Activated effector memory CD4-positive, alpha-beta T cell treated with Interleukin-2 at 50 U/mL for 16 hours (primary cell): ENCODE measurements at regions not wholly inside any gene's neighbourhood (a gene's known extent, or its start where the extent isn't known, plus 50 kb on each side); places are given as distances from the start of the nearest gene placed in this dataset.

ENCODE experiments used
- DNase-seq: peaks from one replicate; pipeline ENCODE4 v3.0.0-alpha.2; 2020

DNA sequence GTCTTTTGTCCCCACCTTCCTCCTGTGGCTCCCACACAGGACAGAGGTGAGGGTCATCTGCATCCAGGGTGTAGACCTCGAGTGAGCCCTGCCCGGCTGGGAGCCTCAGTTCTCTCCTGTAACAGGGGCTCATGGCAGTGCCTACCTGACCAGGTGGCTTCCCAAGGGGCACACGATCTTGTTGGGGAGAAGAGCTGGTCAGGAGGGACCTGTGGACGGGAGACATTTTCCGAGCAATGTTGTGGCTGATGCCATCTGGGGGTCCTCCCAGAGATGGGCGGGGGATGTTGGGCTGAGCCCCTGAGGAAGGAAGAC lies 51.9 kb downstream of the CEBPB start:
- DNase-seq = no peak

DNA sequence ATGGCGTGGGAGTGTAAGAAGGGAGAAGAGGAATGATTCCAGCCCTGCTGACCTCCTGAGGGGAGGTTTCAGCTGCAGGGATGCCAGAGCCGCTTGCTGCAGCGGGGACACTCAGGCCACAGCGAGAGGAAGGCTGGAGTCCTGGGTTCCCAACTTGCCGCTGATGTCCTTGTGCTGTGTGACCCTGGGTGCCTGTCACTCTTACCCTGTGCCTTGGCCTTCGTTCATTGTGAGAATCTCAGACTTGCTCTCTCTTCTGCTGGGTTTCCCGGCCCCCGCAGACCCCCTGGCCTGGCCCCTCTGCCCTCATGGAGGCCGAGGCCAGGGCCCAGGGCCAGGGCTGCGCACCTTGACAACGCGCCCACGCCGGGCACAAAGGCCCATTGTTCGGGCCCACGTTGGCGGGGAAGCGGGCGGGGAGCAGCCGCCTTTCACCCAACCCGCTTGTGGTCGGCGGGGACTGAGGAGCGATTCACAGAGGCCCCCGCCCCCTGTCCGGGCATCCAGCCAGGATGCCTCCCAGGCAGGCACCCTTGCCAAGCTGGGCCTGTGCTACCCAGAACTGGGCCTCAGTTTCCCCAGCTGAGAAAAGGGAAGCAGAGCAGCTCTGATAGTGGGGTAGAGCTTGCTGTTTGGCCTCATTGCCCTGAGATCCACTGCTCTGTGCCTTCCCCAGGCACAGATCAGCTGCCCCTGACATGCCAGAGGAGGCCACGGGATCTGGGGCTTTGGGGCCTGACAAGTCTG lies 52.4 kb downstream of the CEBPB start:
- no peak for DNase-seq

DNA sequence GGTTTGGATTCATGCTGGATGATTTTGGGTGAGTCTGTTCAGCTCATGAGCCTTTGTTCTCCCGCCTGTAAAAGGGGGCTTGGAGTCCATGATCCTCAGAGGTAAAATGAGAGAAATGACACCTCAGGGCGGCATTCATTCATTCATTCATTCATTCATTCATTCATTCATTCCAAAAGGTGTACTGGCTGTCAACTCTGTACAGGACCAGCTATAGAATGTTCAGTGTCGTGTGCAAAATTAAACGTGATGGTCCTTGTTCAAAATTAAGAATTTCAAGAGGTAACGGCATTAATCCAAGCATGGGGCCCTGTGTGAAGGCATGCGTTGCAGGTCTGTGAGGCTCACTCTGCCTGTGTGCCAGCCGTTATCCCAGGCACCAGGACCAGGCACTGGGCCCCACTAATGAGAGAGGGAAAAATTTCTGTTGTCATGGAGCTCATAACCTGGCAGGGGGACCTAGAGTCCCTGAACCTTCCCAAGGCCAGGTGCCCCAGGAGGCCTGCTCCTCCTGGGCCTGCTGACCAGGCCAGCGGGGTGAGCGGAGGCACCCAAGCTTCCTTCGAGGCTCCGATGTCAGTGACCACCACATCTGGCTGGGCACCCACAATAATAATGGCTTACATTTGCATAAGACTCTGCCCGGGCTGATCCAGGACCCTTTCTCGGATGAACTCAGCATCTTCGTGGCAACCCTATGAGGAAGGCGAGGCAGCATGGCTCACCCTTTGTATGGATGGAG lies 53.2 kb downstream of the CEBPB start:
- no peak for DNase-seq

DNA sequence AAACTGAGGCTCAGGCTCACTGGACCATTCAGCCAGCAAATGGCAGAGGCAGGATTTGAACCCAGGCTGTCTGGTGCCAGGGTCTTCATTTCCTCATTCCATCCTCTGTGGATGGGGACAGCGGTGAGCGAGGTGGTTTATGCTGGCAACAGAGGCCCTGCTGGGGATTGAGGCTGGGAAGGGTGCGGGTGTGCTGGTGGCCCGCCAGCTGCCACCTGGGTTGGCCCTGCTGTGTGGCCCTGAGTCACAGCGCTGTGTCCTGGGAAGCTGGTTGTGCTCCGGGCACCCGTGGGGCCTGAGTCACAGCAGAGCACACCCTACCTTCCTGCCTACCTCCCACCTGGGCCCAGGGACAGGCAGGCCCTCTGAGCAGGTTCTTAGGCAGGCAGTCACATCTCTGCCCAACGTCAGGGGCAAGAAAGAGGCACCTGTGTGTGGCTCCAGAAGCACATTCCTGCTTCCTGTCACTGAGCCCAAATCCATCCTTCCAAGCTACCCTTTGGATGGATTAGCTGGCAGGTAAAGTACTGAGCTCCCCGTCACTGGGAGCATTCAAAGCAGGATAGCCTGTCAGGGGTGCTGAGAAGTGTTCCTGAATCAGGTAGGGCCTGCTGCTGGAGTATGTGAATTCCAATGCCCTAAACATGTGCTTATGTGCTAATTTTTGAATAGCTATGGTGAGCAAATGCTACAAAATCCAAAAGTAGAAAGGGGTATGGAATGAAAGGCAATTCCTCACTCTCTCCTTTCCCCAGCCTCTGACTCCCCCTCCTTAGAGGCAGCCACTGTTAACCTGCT lies 53.9 kb downstream of the CEBPB start:
- DNase-seq = no peak

DNA sequence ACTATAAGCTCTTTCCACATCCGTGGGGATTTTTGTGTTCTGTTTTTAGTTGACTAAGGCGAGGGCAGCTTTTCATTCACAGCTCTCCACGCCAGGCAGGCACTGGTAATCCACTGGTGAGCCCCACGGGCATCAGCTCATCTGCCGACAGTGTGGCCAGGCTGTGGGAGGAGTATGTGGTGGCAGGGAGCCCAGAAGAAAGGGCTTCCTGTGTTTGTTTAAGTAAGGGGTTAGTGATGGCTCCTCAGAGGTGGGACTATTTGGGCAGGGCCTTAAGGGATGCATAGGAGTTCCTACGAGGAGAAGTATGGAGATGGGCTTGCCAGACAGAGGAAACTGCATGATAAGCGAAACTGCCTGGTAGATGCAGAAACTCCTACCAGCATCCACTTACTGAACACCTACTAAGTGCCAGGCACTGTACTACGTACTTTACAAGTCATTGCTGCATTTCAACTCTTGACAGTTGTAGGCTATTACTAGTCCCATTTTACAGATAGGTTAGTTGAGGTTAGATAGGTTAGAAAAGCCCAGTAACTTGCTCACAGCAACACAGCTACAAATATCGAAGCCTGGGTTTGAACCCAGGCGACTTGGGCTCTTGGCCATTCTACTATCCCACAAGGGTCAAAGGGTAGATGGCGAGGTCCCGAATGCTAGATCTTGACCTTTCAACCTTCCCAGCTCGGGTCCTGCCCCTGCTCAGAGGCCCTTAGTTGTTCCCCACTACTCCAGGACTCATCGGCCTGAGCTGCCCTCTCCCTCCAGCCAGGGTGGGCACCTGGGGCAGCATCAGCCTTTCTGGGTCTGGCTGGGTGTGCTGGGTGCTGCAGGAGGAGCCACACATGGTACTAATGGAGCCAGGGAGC lies 55.1 kb downstream of the CEBPB start:
- no peak for DNase-seq

DNA sequence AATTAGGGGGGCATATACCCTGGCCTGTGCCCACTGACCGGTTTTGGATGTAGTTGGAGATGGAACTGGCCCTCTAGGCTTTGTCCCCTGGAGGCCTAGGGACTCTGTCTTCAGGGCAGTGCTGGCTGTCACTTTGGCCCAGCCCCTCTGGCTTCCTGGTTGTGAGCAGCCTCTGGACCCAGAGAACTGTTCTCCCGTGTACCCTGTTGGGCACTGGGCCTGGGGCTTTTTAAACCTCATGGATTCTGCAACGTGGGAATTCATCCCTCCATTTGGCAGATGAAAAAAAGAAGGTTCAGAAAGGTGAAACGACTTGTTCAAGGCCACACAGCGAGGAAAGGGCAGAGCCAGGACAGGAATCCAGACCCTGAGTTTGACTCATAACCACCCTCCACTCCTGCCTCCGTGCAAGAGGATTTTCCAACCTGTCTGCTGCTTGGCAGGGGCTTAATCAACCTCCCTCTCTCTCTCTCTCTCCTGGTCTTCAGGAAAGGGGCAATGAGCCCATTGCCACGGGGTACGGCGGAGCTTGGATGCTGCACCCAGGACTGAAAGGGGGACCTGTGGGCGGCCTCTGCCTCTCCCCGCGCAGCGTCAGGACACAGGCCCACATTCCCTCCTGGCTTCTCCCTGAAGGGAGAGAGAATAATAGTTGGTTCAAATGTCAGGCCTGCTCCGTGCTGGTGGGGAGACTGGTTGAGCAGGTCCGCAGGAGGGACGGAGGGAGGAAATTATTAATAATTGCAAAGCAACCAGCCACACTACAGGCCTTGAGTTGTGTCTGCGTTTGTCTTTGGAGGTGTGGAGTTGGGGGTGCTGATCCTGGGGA lies 56.0 kb downstream of the CEBPB start:
- DNase-seq = no peak

DNA sequence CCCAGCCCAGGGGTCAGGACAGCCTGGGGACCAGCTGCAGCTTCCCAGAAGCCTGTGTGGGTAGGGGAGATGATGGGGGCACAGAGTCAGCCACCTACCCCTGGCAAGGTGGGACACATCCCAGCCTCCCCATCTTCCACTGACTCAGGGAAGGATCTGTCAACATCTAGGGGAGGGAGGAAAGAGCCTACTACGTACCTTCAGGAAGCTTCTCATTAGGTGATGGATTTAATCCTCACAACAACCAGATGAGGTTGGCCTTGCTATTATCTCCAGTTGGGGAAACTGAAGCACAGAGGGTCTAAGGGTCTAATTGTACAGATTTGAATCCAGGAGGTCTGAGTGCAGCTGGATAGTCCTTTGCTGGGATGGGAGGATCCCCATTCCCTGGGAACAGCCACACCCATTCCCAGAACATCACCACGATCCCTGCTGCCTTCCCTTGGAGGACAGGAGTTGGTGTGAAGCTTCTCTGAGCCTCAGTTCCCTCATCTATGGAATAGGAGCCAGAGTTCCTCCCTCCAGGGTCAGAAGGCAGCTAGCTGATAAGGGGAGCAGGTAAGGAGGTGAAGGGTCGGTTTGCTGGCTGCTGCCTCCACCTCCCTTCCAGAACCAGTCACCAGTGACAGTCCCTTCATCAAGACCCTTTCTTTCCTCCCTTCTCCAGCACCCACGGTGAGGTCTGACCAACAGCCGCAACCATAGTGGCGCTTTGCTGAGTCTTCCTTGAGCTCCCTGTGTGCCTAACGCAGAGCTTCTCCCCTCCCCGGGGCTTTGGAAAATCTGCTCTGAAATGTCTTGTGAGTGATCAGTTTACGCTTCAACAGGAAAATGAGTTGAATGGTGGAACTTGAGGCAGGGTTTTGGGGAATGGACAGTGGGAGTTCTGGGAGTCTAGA lies 56.8 kb downstream of the CEBPB start:
- DNase-seq = no peak

DNA sequence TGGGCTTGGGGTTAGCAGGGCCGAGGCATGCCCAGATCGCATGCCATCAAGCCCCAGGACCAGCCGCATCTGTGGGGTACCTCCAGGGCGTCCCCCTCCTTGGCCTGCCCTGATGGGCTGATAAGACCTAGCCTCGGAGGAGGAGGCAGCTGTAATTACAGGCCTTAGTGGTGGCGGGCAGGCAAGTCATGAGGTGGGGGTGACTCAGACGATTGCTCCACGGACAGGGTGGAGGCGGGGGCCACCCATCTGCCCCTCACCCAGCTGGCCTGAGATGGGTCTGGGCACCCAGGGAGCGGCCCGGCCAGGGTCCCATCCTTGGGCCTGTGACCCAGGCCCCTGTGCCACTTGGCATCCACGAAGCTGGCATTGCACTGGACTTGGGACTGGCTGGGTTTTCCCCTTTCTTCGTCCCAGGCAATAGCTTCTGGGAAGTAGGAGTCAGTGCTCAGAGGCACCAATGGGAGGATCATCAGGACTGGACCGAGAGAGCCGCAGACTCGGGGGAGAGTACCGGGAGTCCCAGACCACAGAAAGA lies 57.5 kb downstream of the CEBPB start:
- DNase-seq = no peak

DNA sequence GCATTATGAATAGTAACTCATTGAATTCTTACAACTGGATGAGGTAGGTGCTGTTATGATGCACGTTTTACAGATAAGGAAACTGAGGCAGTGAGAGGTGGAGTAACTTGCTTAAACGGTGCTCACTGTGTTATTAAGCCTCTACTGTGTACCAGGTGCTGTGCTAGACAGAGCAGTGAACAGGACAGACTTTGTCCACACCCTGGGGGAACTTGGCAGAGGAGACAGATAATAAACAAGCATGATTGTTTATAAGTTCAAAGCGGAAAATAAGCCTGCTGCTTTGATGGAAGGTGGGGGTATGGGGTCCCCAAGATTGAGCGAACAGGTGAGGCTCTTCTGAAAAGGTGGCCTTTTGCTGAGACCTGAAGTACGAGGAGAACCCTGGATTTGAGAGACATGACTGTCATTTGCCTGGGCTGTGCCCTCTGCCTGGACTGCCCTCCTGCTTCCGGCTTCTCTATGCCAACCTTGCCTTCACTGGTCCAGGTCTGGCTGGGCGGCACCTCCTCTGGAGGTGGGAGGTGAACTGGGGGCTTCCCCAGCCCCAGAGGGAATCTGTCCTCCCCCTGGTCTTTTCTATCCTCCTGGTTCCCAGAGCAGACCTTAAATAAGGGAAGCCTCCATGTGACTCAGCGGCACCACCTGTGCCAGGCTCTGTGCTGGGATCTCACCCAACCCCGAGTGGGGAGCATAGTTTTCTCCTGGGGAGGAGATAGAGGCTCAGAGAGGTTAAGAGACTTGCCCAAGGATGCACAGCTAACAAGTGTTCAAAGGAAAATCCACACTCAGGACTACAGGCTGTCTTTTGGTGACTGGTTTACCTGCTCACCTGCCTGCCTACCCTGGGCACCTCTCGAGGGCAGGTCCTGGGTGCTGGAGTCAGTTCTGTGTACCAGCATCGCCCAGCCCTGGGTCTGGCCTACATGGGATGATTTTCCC lies 59.1 kb downstream of the CEBPB start:
- DNase-seq = no peak

DNA sequence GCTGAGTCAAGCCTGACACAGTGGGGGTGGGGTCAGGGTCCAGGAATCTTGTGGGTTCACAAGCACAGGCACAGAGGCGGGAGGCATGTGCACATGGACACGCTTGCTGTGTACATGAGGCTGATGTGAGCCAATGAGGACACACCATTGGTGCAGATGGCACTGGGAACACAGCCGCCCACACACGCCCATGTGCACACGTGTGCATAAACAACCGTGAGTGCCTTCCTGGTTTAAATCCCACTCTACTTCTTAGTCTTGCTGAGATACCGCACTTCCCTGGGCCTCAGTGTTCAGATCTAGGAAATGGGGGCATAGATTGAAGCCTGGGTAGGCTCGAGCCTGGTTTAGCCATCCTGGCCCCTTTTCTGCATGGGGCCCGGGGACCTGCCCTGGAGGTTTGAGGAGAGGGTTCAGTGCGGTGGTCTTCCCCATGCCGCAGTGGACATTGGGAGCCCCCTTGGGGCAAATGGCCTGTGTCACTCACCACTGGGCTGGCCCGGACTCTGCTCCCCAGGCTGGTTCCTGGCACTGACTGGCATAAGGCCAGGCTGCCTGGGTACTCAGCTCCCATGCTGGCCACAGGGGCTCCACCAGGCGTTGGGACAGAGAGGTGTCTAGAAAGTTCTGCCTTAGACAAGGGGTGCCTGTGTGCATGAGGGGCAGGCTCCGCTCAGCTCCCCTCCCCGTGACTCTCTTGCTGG lies 60.2 kb downstream of the CEBPB start:
- DNase-seq = no peak

DNA sequence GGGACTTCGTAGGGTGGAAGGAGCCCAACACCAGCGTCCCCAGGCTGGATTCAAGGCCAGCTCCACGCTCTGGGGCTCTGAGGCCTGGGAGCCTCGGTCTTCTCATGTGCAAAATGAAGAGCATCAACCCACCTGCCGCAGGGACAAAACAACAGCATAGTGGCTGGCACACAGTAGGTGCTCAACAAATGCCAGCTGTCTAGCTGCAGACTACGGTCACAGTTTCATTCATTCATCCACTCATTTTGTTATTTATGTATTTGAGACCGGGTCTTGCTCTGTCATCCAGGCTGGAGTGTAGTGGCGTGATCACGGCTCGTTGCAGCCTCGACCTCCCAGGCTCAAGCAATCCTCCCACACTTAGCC lies 60.7 kb downstream of the CEBPB start:
- DNase-seq = no peak

DNA sequence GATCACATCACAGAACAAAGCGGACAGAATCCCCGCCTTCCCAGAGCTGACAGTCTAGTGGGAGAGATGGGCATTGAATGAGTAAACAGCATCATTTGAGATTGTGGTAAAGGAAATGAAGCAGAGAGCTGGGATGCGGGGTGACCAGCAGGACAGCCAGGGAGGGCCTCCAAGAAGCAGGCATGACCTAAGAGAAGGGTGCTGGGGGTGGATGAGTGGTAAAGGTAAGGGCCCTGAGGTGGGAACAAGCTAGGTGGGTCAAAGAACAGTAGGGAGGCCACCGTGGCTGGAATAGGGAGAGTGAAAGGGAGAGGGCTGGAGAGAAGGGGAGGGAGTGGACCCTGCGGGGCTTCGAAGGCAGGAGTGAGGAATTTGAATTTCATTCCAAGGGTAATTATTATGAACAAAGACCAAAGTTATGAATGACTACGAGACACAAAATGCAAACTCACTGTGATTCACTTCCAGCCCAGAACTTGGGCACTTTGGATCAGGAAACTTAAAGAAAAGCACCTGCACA lies 61.4 kb downstream of the CEBPB start:
- no peak for DNase-seq

DNA sequence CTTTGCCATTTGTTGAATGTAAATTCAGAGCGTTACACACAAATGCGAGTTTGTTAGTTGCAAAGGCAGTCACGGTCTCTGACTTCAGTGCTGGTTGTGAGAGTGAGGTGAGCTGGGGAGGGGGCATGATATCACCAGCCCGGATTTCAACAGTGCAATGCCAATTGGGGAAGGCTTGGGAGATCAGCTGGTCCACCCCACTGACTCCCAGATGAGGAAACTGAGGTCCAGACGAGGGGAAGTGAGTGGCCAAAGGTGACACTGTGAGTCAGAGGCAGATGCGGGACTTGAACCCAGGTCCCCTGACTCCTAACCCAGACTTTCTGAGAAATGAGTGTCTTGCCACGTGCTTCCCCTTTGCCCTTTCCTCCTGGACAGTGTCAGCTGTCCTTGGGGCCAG lies 62.1 kb downstream of the CEBPB start:
- DNase-seq = no peak

DNA sequence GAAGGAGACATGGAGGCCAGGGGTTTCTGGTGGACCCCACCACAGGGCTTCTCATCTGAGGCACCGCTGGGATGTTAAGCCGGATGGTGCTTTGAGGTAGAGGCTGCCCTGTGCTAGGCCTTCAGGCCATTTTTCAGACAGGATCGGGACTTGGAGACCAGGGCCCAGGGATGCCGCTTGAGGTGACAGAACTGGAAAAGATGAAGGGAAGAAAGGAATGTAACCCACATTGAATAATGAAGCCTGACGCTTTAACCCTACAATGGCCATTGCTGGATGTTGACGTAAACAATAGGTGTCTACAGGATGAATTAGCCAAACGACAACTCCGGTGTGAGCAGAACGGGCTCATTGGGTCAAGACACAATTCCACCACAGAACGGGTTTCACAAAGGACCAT lies 62.5 kb downstream of the CEBPB start:
- no peak for DNase-seq

DNA sequence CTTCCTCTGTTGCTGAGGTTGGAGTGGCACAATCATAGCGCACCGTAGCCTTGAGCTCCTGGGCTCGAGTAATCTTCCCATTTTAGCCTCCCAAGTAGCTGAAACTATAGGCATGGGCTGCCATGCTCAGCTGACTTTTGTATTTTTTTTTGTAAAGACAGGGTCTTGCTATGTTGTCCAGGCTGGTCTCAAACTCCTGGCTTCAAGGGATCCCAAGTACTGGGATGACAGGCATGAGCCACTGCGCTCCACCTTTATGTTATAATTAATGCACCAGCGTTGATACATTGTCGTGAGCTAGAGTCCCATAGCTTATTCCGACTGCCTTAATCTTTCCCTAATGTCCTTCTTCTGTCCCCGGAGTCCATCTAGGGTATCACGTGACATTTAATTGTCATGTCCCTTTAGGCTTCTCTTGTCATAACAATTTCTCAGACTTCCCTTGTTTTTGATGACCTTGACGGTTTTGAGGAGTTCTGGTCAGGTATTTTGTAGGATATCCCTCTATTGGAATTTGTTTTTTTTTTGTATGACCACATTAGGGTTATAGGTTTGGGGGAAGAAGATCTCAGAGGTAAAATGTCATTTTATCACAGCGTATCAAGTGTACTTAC lies 63.9 kb downstream of the CEBPB start:
- no peak for DNase-seq

DNA sequence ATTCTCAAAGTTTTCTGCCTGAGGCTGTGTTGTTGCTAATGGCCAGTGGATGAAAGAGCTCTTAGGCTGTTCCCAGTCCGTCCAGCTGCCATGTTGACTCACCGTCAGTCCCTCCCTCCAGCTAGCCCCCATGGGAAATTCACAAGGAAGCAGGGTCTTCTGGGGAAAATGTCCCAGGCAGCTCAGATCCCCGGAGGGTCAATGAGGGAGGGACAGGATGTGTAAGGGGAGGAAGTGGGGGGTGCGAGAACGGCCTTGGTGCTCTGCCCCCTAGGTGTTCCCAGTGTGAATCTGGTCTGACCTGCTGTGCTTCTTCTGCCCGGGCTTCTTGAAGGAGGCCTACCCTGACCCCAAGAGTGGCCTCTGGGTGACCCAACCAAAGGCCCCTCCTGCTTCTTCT lies 65.9 kb downstream of the CEBPB start:
- no peak for DNase-seq

DNA sequence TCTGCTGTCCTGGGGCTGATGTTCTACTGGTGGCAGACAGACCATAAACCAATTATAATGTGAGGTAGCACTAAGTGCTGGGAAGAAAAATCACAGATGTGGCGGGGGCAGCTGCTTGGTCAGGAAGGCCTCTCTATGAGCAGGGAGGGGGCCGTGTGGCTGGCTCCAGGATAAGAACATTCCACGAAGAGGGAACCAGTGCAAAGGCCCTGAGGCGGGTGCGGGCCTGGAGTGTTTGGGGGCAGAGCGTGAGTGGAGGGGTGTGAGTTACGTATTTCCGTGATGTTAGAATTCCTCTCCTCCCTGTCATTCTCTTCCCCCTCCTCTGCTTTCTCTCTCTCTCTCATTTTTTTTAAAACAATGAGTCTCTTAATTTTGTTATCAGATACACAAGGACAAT lies 67.2 kb downstream of the CEBPB start:
- no peak for DNase-seq

DNA sequence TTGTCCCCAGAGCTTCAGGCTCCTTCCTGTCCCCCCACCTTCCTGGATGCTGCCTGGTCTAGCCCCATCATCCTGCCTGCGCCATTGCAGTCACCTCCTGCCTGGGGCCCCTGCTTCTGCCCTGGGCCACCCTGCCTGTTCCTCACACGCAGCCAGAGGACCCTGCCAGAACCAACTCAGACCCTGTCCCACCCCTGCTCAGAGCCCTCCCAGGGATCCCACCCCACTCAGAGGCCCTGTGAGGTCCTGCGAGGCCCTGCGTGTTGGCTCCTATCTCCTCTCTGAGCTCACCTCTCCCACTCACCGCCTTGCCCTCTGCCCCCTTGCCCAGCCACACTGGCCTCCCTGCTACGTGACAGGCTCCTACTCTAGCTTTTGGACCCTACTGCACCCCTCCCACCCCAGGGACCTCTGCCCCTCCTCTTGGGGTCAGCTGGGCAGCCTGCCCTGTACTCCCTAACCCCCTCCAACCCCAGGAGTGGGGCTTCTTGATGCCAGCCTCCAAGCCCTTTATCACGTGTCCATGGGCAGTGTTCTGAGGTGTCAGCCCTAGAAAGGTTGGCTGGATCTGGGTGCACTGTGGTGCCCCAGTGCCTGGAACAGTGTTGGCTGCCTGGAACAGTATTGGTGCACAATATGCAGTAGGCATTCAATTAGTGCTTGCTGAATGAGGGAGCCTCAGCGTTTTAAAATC lies 68.3 kb downstream of the CEBPB start:
- DNase-seq = no peak
